Natural killer cell treated with Interleukin-12 subunit alpha and Interleukin-12 subunit beta and Interleukin-15 and Interleukin-18, amount 100 ng/mL, for 72 hours (primary cell): ENCODE measurements at regions not wholly inside any gene's neighbourhood (a gene's known extent, or its start where the extent isn't known, plus 50 kb on each side); places are given as distances from the start of the nearest gene placed in this dataset.

ENCODE experiments used
- ATAC-seq, 2 donors: fragments of 150-1000 bp; cut with Tn5 transposase in 1 of 2; sonication (Bioruptor Pico), chemical (Tn5 transposase) in 1 of 2; 2 replicates each; pipeline ENCODE4 v1.10.0; 2021
- DNase-seq: peaks from one replicate; pipeline ENCODE4 v3.0.0; 2022; ENCODE audit warnings: low spot score
- H3K27ac Mint-ChIP-seq, 2 donors: 1 replicate in 1 of 2; 2 replicates in 1 of 2; pipeline ENCODE4 v1.8.0; 2022; ENCODE audit warnings: mixed read lengths in 2 of 2, mild to moderate bottlenecking in 1 of 2, moderate library complexity in 1 of 2
- H3K27me3 Mint-ChIP-seq, 2 donors: 1 replicate in 1 of 2; 2 replicates in 1 of 2; pipeline ENCODE4 v1.8.0; 2022; ENCODE audit warnings: mixed read lengths in 2 of 2
- H3K36me3 Mint-ChIP-seq: one replicate; pipeline ENCODE4 v1.8.0; 2022; ENCODE audit warnings: mixed read lengths
- H3K4me1 Mint-ChIP-seq, 2 donors: 1 replicate in 1 of 2; 2 replicates in 1 of 2; pipeline ENCODE4 v1.8.0; 2022; ENCODE audit warnings: low read depth in 2 of 2, mixed read lengths in 2 of 2, mild to moderate bottlenecking in 1 of 2
- H3K4me3 Mint-ChIP-seq: one replicate; pipeline ENCODE4 v1.8.0; 2022; ENCODE audit warnings: mixed read lengths
- H3K9me3 Mint-ChIP-seq: 2 replicates; pipeline ENCODE4 v1.8.0; 2022; ENCODE audit warnings: mixed read lengths

- H3K4me3 Mint-ChIP-seq: no peak overlapping the region
- H3K36me3 Mint-ChIP-seq: no peaks in the 10 kb centered on the region
- H3K27ac Mint-ChIP-seq: no peak overlapping the region
- H3K27me3 Mint-ChIP-seq: no peaks in the 10 kb centered on the region
- peaks cover 11% of the 10 kb centered on the region for H3K9me3 Mint-ChIP-seq
- no peaks in the 10 kb centered on the region for H3K4me1 Mint-ChIP-seq
- ATAC-seq (no peak), DNase-seq (no peak)
Observed at GRCh38 chr5:153151558-153151957, 338.9 kb upstream of the GRIA1 start.

DNA sequence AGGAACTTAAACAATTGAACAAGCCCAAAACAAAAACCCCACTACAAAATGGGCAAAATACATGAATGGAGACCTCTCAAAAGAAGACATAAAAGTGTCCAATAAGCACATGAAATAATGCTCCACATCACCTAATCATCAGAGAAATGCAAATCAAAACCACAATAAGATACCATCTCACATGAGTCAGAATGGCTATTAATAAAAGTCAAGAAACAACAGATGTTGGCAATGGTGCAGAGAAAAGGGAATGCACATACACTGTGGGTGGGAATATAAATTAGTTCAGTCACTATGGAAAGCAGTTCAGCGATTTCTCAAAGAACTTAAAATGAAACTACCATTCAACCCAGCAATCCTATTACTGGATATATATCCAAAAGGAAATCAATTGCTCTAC lies 337.4 kb upstream of the GRIA1 start:
- no peak overlapping the region for H3K4me3 Mint-ChIP-seq
- ATAC-seq (no peak), DNase-seq (no peak)
- H3K36me3 Mint-ChIP-seq: no peaks in the 10 kb centered on the region
- no peaks in the 10 kb centered on the region for H3K4me1 Mint-ChIP-seq
- H3K27me3 Mint-ChIP-seq: no peaks in the 10 kb centered on the region
- no peak overlapping the region for H3K27ac Mint-ChIP-seq
- peaks cover 18% of the 10 kb centered on the region for H3K9me3 Mint-ChIP-seq

GRCh38 chr5:153157156-153157555 lies 333.3 kb upstream of the GRIA1 start:
- DNase-seq (no peak), ATAC-seq (no peak)
- Mint-ChIP-seq H3K27me3 (no peaks in the 10 kb centered on the region), H3K4me3 (no peak overlapping the region), H3K27ac (no peak overlapping the region), H3K9me3 (peaks cover 16% of the 10 kb centered on the region), H3K4me1 (no peaks in the 10 kb centered on the region), H3K36me3 (no peaks in the 10 kb centered on the region)

DNA sequence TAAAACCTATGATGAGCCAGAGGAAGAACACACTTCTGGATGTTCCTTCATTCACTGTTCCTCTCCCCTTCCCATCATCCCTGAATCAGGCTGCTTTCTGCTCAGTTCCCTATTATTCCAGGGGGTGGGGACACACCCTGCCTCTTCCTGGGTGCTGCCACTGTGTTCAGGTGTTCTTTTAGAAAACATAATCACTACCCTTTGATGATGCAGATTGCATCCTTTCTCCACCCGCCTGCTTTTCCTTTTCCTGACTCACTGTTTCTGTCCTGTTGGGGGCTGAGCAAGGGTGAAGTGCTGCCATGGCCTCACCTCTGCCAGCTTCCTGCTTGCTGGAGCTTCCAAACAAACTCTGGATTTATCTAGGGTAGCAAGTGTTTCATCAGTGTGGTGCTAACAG lies 331.9 kb upstream of the GRIA1 start:
- H3K4me1 Mint-ChIP-seq: no peaks in the 10 kb centered on the region
- no peak overlapping the region for H3K27ac Mint-ChIP-seq
- peaks cover 16% of the 10 kb centered on the region for H3K9me3 Mint-ChIP-seq
- no peaks in the 10 kb centered on the region for H3K27me3 Mint-ChIP-seq
- no peak for DNase-seq
- no peaks in the 10 kb centered on the region for H3K36me3 Mint-ChIP-seq
- no peak for ATAC-seq
- no peak overlapping the region for H3K4me3 Mint-ChIP-seq

- Mint-ChIP-seq H3K27me3 (no peaks in the 10 kb centered on the region), H3K4me1 (no peaks in the 10 kb centered on the region), H3K9me3 (peaks cover 16% of the 10 kb centered on the region), H3K27ac (no peak overlapping the region), H3K36me3 (no peaks in the 10 kb centered on the region), H3K4me3 (no peak overlapping the region)
- no peak for DNase-seq
- no peak for ATAC-seq
Observed at GRCh38 chr5:153159616-153160015, 330.9 kb upstream of the GRIA1 start.

DNA sequence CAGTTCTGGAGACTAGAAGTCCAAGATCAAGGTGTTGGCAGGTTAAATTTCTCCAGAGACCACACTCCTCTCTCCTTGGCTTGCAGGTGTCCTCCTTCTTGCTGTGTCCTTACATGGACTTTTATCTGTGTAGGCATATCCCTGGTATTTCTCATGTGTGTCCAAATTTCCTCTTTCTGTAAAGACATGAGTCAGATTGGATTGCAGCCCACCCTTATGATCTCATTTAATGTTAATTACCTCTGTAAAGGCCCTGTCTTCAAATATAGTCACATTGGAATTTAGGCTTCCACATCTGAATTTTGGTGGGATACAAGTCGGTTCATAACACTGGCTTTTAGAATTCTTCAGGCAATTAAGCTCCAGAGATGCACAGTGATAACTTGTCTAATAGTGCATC lies 322.2 kb upstream of the GRIA1 start:
- no peak overlapping the region for H3K27ac Mint-ChIP-seq
- H3K36me3 Mint-ChIP-seq: no peaks in the 10 kb centered on the region
- H3K9me3 Mint-ChIP-seq: peaks cover 10% of the 10 kb centered on the region
- no peaks in the 10 kb centered on the region for H3K4me1 Mint-ChIP-seq
- no peak for DNase-seq
- no peaks in the 10 kb centered on the region for H3K27me3 Mint-ChIP-seq
- no peak overlapping the region for H3K4me3 Mint-ChIP-seq
- no peak for ATAC-seq

GRCh38 chr5:153187503-153187902 lies 303.0 kb upstream of the GRIA1 start:
- no peaks in the 10 kb centered on the region for H3K27me3 Mint-ChIP-seq
- DNase-seq: no peak
- H3K36me3 Mint-ChIP-seq: no peaks in the 10 kb centered on the region
- H3K27ac Mint-ChIP-seq: no peak overlapping the region
- H3K9me3 Mint-ChIP-seq: peaks cover 10% of the 10 kb centered on the region
- no peaks in the 10 kb centered on the region for H3K4me1 Mint-ChIP-seq
- no peak overlapping the region for H3K4me3 Mint-ChIP-seq
- no peak for ATAC-seq

- Mint-ChIP-seq H3K36me3 (no peaks in the 10 kb centered on the region), H3K27ac (no peak overlapping the region), H3K9me3 (peaks cover 4% of the 10 kb centered on the region), H3K4me1 (no peaks in the 10 kb centered on the region), H3K27me3 (no peaks in the 10 kb centered on the region), H3K4me3 (no peak overlapping the region)
- DNase-seq (no peak), ATAC-seq (no peak)
Observed at GRCh38 chr5:153206361-153206760, 284.1 kb upstream of the GRIA1 start.

- no peak for ATAC-seq
- H3K4me1 Mint-ChIP-seq: no peaks in the 10 kb centered on the region
- no peaks in the 10 kb centered on the region for H3K36me3 Mint-ChIP-seq
- DNase-seq: no peak
- H3K9me3 Mint-ChIP-seq: peaks cover 6% of the 10 kb centered on the region
- no peak overlapping the region for H3K4me3 Mint-ChIP-seq
- H3K27ac Mint-ChIP-seq: no peak overlapping the region
- H3K27me3 Mint-ChIP-seq: no peaks in the 10 kb centered on the region
Observed at GRCh38 chr5:153209016-153209415, 281.5 kb upstream of the GRIA1 start.

DNA sequence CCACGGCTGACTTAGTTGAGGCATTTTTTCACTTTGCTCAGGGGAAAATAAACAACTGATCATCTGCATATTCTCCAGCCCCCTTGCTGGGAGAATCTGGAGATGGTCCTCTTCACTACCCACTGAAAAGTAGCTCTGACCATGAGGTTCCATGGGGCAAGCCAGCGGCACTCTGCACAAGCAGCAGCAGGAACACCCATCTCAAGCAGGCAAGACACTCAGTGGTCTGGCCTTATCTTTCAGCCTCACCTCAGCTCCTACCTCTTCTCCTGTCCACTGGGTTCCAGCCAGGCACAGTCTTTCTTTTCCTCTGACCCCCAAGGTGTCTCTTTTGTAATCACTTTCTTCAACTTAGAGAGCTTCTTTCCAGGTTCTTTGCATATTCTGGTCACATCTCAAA lies 280.8 kb upstream of the GRIA1 start:
- Mint-ChIP-seq H3K4me3 (no peak overlapping the region), H3K27ac (no peak overlapping the region), H3K4me1 (no peaks in the 10 kb centered on the region), H3K27me3 (no peaks in the 10 kb centered on the region), H3K36me3 (no peaks in the 10 kb centered on the region), H3K9me3 (peaks cover 7% of the 10 kb centered on the region)
- ATAC-seq (no peak), DNase-seq (no peak)

DNA sequence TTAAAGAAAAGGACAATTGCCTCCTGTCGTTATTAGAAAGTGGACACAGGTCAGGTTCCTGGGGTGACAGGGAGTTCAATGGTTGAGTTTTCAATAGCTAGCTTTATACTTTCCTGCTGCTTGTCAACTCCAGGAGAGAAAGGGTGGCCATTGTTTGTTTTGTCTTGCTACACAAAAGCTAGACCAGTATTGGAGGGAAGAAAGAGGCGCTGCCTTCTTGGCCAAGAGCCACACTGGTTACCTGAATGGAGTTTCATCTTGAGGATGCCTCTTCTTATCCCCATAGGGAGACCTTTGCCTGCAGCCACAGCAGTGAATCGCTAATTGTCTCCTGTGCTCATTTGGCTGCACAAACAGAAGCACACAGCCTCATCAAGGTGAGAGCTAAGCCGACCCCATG lies 279.4 kb upstream of the GRIA1 start:
- Mint-ChIP-seq H3K4me3 (no peak overlapping the region), H3K4me1 (no peaks in the 10 kb centered on the region), H3K36me3 (peaks cover 6% of the 10 kb centered on the region), H3K9me3 (peaks cover 14% of the 10 kb centered on the region), H3K27ac (no peak overlapping the region), H3K27me3 (no peaks in the 10 kb centered on the region)
- DNase-seq: no peak
- no peak for ATAC-seq

GRCh38 chr5:153212471-153212870 lies 278.0 kb upstream of the GRIA1 start:
- Mint-ChIP-seq H3K4me1 (no peaks in the 10 kb centered on the region), H3K27me3 (no peaks in the 10 kb centered on the region), H3K4me3 (no peak overlapping the region), H3K36me3 (peaks cover 10% of the 10 kb centered on the region), H3K27ac (no peak overlapping the region), H3K9me3 (peaks cover 20% of the 10 kb centered on the region)
- ATAC-seq (no peak), DNase-seq (no peak)

GRCh38 chr5:153222936-153223335 lies 267.5 kb upstream of the GRIA1 start:
- H3K4me3 Mint-ChIP-seq: no peak overlapping the region
- H3K36me3 Mint-ChIP-seq: no peaks in the 10 kb centered on the region
- no peak for ATAC-seq

GRCh38 chr5:153223376-153223775 lies 267.1 kb upstream of the GRIA1 start:
- no peaks in the 10 kb centered on the region for H3K4me1 Mint-ChIP-seq
- DNase-seq: no peak
- ATAC-seq: no peak
- no peak overlapping the region for H3K27ac Mint-ChIP-seq
- peaks cover 15% of the 10 kb centered on the region for H3K9me3 Mint-ChIP-seq
- H3K36me3 Mint-ChIP-seq: no peaks in the 10 kb centered on the region
- no peak overlapping the region for H3K4me3 Mint-ChIP-seq
- H3K27me3 Mint-ChIP-seq: no peaks in the 10 kb centered on the region

More at GRCh38 chr5:153222936-153223335, 267.5 kb upstream of the GRIA1 start:
- Mint-ChIP-seq H3K27me3 (no peaks in the 10 kb centered on the region), H3K4me1 (no peaks in the 10 kb centered on the region), H3K27ac (no peak overlapping the region), H3K9me3 (peaks cover 15% of the 10 kb centered on the region)
- DNase-seq: no peak

GRCh38 chr5:153224651-153225050 lies 265.8 kb upstream of the GRIA1 start:
- ATAC-seq (no peak), DNase-seq (no peak)
- Mint-ChIP-seq H3K27ac (no peak overlapping the region), H3K9me3 (peaks cover 16% of the 10 kb centered on the region), H3K4me1 (no peaks in the 10 kb centered on the region), H3K36me3 (no peaks in the 10 kb centered on the region), H3K4me3 (no peak overlapping the region), H3K27me3 (no peaks in the 10 kb centered on the region)
